Ascending aorta (tissue), 2 donors: ENCODE measurements at regions not wholly inside any gene's neighbourhood (a gene's known extent, or its start where the extent isn't known, plus 50 kb on each side); places are given as distances from the start of the nearest gene placed in this dataset.
A peak's percentile ranks its signal among the peaks of the same experiment; 100 is the strongest.

ENCODE experiments used
- DNase-seq, 2 donors: peaks; one replicate each; pipeline ENCODE4 v3.0.0-alpha.2; 2019; ENCODE audit warnings: low spot score in 2 of 2
- H3K27ac ChIP-seq, 2 donors: fragments of 200-600 bp; sonication (generic); one replicate each; pipeline ENCODE4 v1.5.1; 2016 to 2017; ENCODE audit warnings: mild to moderate bottlenecking in 1 of 2
- H3K27me3 ChIP-seq: fragments of 200-600 bp; sonication (generic); one replicate; pipeline ENCODE4 v1.5.1; 2017
- H3K36me3 ChIP-seq, 2 donors: fragments of 200-600 bp; sonication (generic); one replicate each; pipeline ENCODE4 v1.5.1; 2016
- H3K4me1 ChIP-seq, 2 donors: fragments of 200-600 bp; sonication (generic); one replicate each; pipeline ENCODE4 v1.5.1; 2016 to 2017; ENCODE audit warnings: mild to moderate bottlenecking in 1 of 2
- H3K4me3 ChIP-seq, 2 donors: fragments of 200-600 bp; sonication (generic); one replicate each; pipeline ENCODE4 v1.5.1; 2016 to 2017; ENCODE audit warnings: mild to moderate bottlenecking in 1 of 2
- H3K9me3 ChIP-seq, 2 donors: fragments of 200-600 bp; sonication (generic); one replicate each; pipeline ENCODE4 v1.5.1; 2016
- CTCF ChIP-seq, 3 experiments: fragments of 200-600 bp in 2 of 3; fragments of 450-650 bp in 1 of 3; sonication (generic) in 2 of 3; IDR thresholded peaks; one replicate each; pipeline ENCODE4 v1.5.1; 2016 to 2019; ENCODE audit warnings: antibody characterized with exemption in 3 of 3, mild to moderate bottlenecking in 1 of 3, moderate library complexity in 1 of 3
- intact Hi-C: fragments of 100-400 bp; cut with DNase I; formaldehyde crosslinking; loops from one replicate; pipeline ENCODE4 v1.15.1; 2023

- no peaks in the 10 kb centered on the region for H3K9me3 ChIP-seq
- no peak for TF ChIP-seq CTCF (IDR thresholded peaks at IDR 0.05)
- H3K4me3 ChIP-seq = no peak overlapping the region
- H3K36me3 ChIP-seq = no peaks in the 10 kb centered on the region
- H3K4me1 ChIP-seq = no peaks in the 10 kb centered on the region
- no peak for DNase-seq
- no peaks in the 10 kb centered on the region for H3K27me3 ChIP-seq
- no peak overlapping the region for H3K27ac ChIP-seq
- intact Hi-C loops = no loop called here
Observed at GRCh38 chr9:99726758-99727157, 94.9 kb upstream of the NR4A3 start.

- DNase-seq = no peak
- H3K4me1 ChIP-seq = peaks cover 0 to 14% of the 10 kb centered on the region in 2 donors
- no peaks in the 10 kb centered on the region for H3K36me3 ChIP-seq
- H3K4me3 ChIP-seq = no peak overlapping the region
- H3K27me3 ChIP-seq = no peaks in the 10 kb centered on the region
- H3K9me3 ChIP-seq = no peaks in the 10 kb centered on the region
- TF ChIP-seq CTCF (IDR thresholded peaks at IDR 0.05) = no peak
- no peak overlapping the region for H3K27ac ChIP-seq
- intact Hi-C loops = no loop called here
Observed at GRCh38 chr9:99730062-99730461, 91.6 kb upstream of the NR4A3 start.

GRCh38 chr9:99731950-99732349, 89.7 kb upstream of the NR4A3 start:
- no peaks in the 10 kb centered on the region for H3K36me3 ChIP-seq
- no peaks in the 10 kb centered on the region for H3K9me3 ChIP-seq
- peaks cover 0 to 14% of the 10 kb centered on the region in 2 donors for H3K4me1 ChIP-seq
- TF ChIP-seq CTCF (IDR thresholded peaks at IDR 0.05) = no peak
- H3K4me3 ChIP-seq = no peak overlapping the region
- intact Hi-C loops = no loop called here
- DNase-seq = no peak
- peak overlapping the region in 1 of 2 donors; percentile 65 for H3K27ac ChIP-seq
- H3K27me3 ChIP-seq = no peaks in the 10 kb centered on the region

- no peak for DNase-seq
- Histone ChIP-seq H3K4me1 (peaks cover 0 to 14% of the 10 kb centered on the region in 2 donors), H3K27me3 (no peaks in the 10 kb centered on the region), H3K4me3 (peak overlapping the region; percentile 5 to 28), H3K36me3 (no peaks in the 10 kb centered on the region), H3K9me3 (no peaks in the 10 kb centered on the region), H3K27ac (peak overlapping the region; percentile 45 to 65)
- no peak for TF ChIP-seq CTCF (IDR thresholded peaks at IDR 0.05)
- intact Hi-C loops = no loop called here
Observed at GRCh38 chr9:99732715-99733114, 89.0 kb upstream of the NR4A3 start.

GRCh38 chr9:99735041-99735440, 86.6 kb upstream of the NR4A3 start:
- TF ChIP-seq CTCF (IDR thresholded peaks at IDR 0.05) = no peak
- H3K27me3 ChIP-seq = no peaks in the 10 kb centered on the region
- H3K4me1 ChIP-seq = peaks cover 0 to 14% of the 10 kb centered on the region in 2 donors
- H3K4me3 ChIP-seq = no peak overlapping the region
- DNase-seq = no peak
- H3K36me3 ChIP-seq = no peaks in the 10 kb centered on the region
- no peaks in the 10 kb centered on the region for H3K9me3 ChIP-seq
- H3K27ac ChIP-seq = no peak overlapping the region
- intact Hi-C loops = no loop called here

- no peaks in the 10 kb centered on the region for H3K27me3 ChIP-seq
- peaks cover 0 to 14% of the 10 kb centered on the region in 2 donors for H3K4me1 ChIP-seq
- DNase-seq = no peak
- no peak overlapping the region for H3K4me3 ChIP-seq
- H3K27ac ChIP-seq = no peak overlapping the region
- H3K36me3 ChIP-seq = no peaks in the 10 kb centered on the region
- no peak for TF ChIP-seq CTCF (IDR thresholded peaks at IDR 0.05)
- intact Hi-C loops = no loop called here
- no peaks in the 10 kb centered on the region for H3K9me3 ChIP-seq
Observed at GRCh38 chr9:99736291-99736690, 85.4 kb upstream of the NR4A3 start.
